ENCODE measurements at regions not wholly inside any gene's neighbourhood (a gene's known extent, or its start where the extent isn't known, plus 50 kb on each side); places are given as distances from the start of the nearest gene placed in this dataset.

DNA sequence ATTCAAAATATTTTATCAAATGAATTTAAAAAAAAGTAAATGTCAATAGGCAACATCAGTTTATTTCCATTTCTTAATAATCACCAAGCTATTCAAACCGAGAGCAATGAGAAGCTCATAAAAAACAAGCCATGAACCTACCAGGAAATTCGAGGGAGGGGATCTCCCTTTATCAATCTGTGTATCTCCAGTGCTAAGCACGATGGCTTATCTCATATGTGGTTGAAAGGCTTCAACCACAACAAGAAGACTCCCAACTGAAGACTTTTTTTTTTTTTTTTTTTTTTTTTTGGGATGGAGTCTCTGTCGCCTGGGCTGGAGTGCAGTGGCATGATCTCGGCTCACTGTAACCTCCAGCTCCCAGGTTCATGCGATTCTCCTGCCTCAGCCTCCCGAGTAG lies 833.3 kb downstream of the USP25 start:
- Histone ChIP-seq H3K4me1 (peaks cover 16% of the 10 kb centered on the region), H3K27me3 (replicated peaks; ENCODE audit: control insufficient read depth, insufficient read depth, low read length) (no peaks in the 10 kb centered on the region), H3K36me3 (ENCODE audit: control insufficient read depth, insufficient read depth, low read length) (no peaks in the 10 kb centered on the region), H3K4me3 (ENCODE audit: low read depth, low read length) (no peak overlapping the region), H3K9me3 (no peaks in the 10 kb centered on the region)
- no peak overlapping the region for H3K4me3 Mint-ChIP-seq (ENCODE audit: unreplicated experiment)
- H3K27me3 Mint-ChIP-seq (ENCODE audit: insufficient read depth, unreplicated experiment) = no peaks in the 10 kb centered on the region
- intact Hi-C loops (cut with micrococcal nuclease; ENCODE audit: unreplicated experiment) = no loop called here
- no peak for DNase-seq
- peaks cover 9% of the 10 kb centered on the region for H3K36me3 Mint-ChIP-seq (ENCODE audit: insufficient read depth, unreplicated experiment)
- CTCF ChIA-PET = interaction anchor here (0.7 kb wide), 1 partner anchor 46 kb away, joined by 3 read pairs; no protein-coding TSS in a partner anchor
- BruUV-seq (replicated peaks) = no TSS peak
- H3K9me3 Mint-ChIP-seq (ENCODE audit: unreplicated experiment) = no peaks in the 10 kb centered on the region
- H3K27ac Mint-ChIP-seq (ENCODE audit: unreplicated experiment) = peak overlapping the region; percentile 84
- POLR2A ChIA-PET = no interaction called here
- TF ChIP-seq, protein P1, sequence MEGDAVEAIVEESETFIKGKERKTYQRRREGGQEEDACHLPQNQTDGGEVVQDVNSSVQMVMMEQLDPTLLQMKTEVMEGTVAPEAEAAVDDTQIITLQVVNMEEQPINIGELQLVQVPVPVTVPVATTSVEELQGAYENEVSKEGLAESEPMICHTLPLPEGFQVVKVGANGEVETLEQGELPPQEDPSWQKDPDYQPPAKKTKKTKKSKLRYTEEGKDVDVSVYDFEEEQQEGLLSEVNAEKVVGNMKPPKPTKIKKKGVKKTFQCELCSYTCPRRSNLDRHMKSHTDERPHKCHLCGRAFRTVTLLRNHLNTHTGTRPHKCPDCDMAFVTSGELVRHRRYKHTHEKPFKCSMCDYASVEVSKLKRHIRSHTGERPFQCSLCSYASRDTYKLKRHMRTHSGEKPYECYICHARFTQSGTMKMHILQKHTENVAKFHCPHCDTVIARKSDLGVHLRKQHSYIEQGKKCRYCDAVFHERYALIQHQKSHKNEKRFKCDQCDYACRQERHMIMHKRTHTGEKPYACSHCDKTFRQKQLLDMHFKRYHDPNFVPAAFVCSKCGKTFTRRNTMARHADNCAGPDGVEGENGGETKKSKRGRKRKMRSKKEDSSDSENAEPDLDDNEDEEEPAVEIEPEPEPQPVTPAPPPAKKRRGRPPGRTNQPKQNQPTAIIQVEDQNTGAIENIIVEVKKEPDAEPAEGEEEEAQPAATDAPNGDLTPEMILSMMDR (IDR thresholded peaks at IDR 0.05; ENCODE audit: insufficient read depth in 1 of 2, low read depth in 1 of 2, low read length in 1 of 2, severe bottlenecking in 1 of 2, unreplicated experiment in 1 of 2) = no peak
- H3K4me1 Mint-ChIP-seq (ENCODE audit: low read depth, unreplicated experiment) = peaks cover 11% of the 10 kb centered on the region

DNA sequence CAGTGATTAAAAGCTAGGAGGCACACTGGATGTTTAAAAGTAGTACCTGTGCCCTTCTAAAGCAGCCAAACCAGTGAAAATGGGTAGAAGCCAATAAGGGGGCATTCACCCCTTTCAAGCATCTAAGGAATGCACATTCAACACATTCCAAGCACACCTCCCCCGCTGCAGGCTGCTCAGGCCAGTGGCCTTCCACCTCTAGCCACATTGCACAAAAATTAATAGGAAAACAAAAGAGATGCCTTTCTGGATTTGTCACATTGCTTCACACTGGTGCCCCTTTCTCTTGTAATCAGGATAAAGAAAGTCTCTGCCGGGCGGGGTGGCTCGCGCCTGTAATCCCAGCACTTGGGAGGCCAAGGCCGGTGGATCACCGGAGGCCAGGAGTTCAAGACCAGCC lies 834.0 kb downstream of the USP25 start:
- peaks cover 11% of the 10 kb centered on the region for H3K4me1 Mint-ChIP-seq (ENCODE audit: low read depth, unreplicated experiment)
- CTCF ChIA-PET = no interaction called here

DNA sequence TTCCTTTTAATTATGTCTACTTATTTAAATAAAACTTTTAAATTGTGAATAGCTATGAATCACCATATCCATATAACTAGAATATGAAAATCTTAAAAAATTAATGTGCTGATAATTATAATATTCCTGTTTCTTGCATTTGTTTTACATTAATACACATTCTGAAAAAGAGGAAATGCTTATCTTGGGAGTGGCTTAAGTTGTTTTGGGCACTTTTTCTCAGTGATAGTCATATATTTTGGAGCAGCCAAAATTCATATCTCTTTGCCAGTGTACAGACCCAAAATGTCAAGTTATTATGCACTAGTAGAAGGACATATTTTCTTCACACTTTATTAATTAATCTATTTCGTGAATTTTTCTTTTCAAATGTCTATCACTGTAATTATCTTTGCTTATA lies 838.5 kb downstream of the USP25 start:
- ChIA-PET CTCF (no interaction called here), POLR2A (no interaction called here)
- intact Hi-C loops (cut with micrococcal nuclease; ENCODE audit: unreplicated experiment) = no loop called here
- no peak for DNase-seq
- H3K27me3 Mint-ChIP-seq (ENCODE audit: insufficient read depth, unreplicated experiment) = no peaks in the 10 kb centered on the region
- H3K9me3 Mint-ChIP-seq (ENCODE audit: unreplicated experiment) = no peaks in the 10 kb centered on the region
- H3K27me3 ChIP-seq (replicated peaks; ENCODE audit: control insufficient read depth, insufficient read depth, low read length) = no peaks in the 10 kb centered on the region
- BruUV-seq (replicated peaks) = no TSS peak
- no peak overlapping the region for H3K27ac Mint-ChIP-seq (ENCODE audit: unreplicated experiment)
- H3K36me3 ChIP-seq (ENCODE audit: control insufficient read depth, insufficient read depth, low read length) = no peaks in the 10 kb centered on the region
- TF ChIP-seq, protein P1 (IDR thresholded peaks at IDR 0.05; ENCODE audit: insufficient read depth in 1 of 2, low read depth in 1 of 2, low read length in 1 of 2, severe bottlenecking in 1 of 2, unreplicated experiment in 1 of 2) = no peak
- H3K4me1 ChIP-seq = peaks cover 10% of the 10 kb centered on the region
- H3K36me3 Mint-ChIP-seq (ENCODE audit: insufficient read depth, unreplicated experiment) = peaks cover 9% of the 10 kb centered on the region
- no peaks in the 10 kb centered on the region for H3K9me3 ChIP-seq
- no peak overlapping the region for H3K4me3 Mint-ChIP-seq (ENCODE audit: unreplicated experiment)
- H3K4me1 Mint-ChIP-seq (ENCODE audit: low read depth, unreplicated experiment) = peaks cover 11% of the 10 kb centered on the region
- H3K4me3 ChIP-seq (ENCODE audit: low read depth, low read length) = no peak overlapping the region

More for the DNA sequence above, 834.0 kb downstream of the USP25 start:
- Mint-ChIP-seq H3K9me3 (ENCODE audit: unreplicated experiment) (no peaks in the 10 kb centered on the region), H3K36me3 (ENCODE audit: insufficient read depth, unreplicated experiment) (peaks cover 9% of the 10 kb centered on the region), H3K4me3 (ENCODE audit: unreplicated experiment) (peak overlapping the region; percentile 22), H3K27me3 (ENCODE audit: insufficient read depth, unreplicated experiment) (no peaks in the 10 kb centered on the region), H3K27ac (ENCODE audit: unreplicated experiment) (peak overlapping the region; percentile 84)
- peaks cover 16% of the 10 kb centered on the region for H3K4me1 ChIP-seq
- no peaks in the 10 kb centered on the region for H3K9me3 ChIP-seq
- no peaks in the 10 kb centered on the region for H3K27me3 ChIP-seq (replicated peaks; ENCODE audit: control insufficient read depth, insufficient read depth, low read length)
- peak; percentile 72 to 82 for DNase-seq
- no peaks in the 10 kb centered on the region for H3K36me3 ChIP-seq (ENCODE audit: control insufficient read depth, insufficient read depth, low read length)
- TF ChIP-seq, protein P1 (IDR thresholded peaks at IDR 0.05; ENCODE audit: insufficient read depth in 1 of 2, low read depth in 1 of 2, low read length in 1 of 2, severe bottlenecking in 1 of 2, unreplicated experiment in 1 of 2) = no peak
- POLR2A ChIA-PET = no interaction called here
- BruUV-seq (replicated peaks) = no TSS peak
- intact Hi-C loops (cut with micrococcal nuclease; ENCODE audit: unreplicated experiment) = no loop called here
- no peak overlapping the region for H3K4me3 ChIP-seq (ENCODE audit: low read depth, low read length)
